ENCODE measurements at regions not wholly inside any gene's neighbourhood (a gene's known extent, or its start where the extent isn't known, plus 50 kb on each side); places are given as distances from the start of the nearest gene placed in this dataset.

- H3K4me2 ChIP-seq (ENCODE audit: insufficient read depth in 1 of 2, low read depth in 2 of 2, low read length in 2 of 2), result no peak overlapping the region
- POLR2A ChIA-PET (ENCODE audit: partially characterized antibody), result no interaction called here
- H3K79me2 ChIP-seq (ENCODE audit: control insufficient read depth in 1 of 2, insufficient read depth in 2 of 2, low read length in 2 of 2), result no peaks in the 10 kb centered on the region
- no peak overlapping the region for H3K14ac ChIP-seq (ENCODE audit: insufficient read length)
- H3K56ac ChIP-seq (replicated peaks; ENCODE audit: insufficient read length, low read depth, low read length), result no peak overlapping the region
- FAIRE-seq, result no peak
- no peaks in the 10 kb centered on the region for H4K20me1 ChIP-seq (replicated peaks in 1 of 2; ENCODE audit: control insufficient read depth in 1 of 2, insufficient read depth in 2 of 2, low read length in 2 of 2)
- no peak overlapping the region for H3K4ac ChIP-seq (replicated peaks; ENCODE audit: insufficient read length, low read depth, low read length)
- peaks cover 0 to 5% (median 3%) of the 10 kb centered on the region in 4 experiments; a peak in 3 of 7 replicates for H3K27me3 ChIP-seq (replicated peaks in 1 of 4; ENCODE audit: control insufficient read depth in 3 of 4, extremely low read depth in 1 of 4, insufficient read depth in 3 of 4, low read length in 3 of 4)
- H2BK15ac ChIP-seq (ENCODE audit: low read length), result no peak overlapping the region
- H4K91ac ChIP-seq (replicated peaks; ENCODE audit: insufficient read length, low read length), result no peak overlapping the region
- H3K23me2 ChIP-seq (ENCODE audit: low read depth, low read length), result no peaks in the 10 kb centered on the region
- H4K8ac ChIP-seq (ENCODE audit: extremely low read depth, insufficient read depth, low read length), result no peak overlapping the region
- no peaks in the 10 kb centered on the region for H3K79me1 ChIP-seq (ENCODE audit: low read depth, low read length)
- no peaks in the 10 kb centered on the region for H3K36me3 ChIP-seq (ENCODE audit: control insufficient read depth in 2 of 4, insufficient read depth in 4 of 4, low read length in 3 of 4)
- CTCF ChIA-PET (ENCODE audit: partially characterized antibody), result interaction anchor here (0.8 to 12.8 kb wide), 8 partner anchors 11 to 110 kb away, joined by 3 to 163 read pairs (median 3); no protein-coding TSS in a partner anchor
- H2AFZ ChIP-seq (ENCODE audit: low read length), result no peak overlapping the region
- H2BK120ac ChIP-seq (replicated peaks; ENCODE audit: low read depth, low read length), result no peak overlapping the region
- H2BK20ac ChIP-seq (ENCODE audit: low read length), result no peak overlapping the region
- no peak overlapping the region for H3K9ac ChIP-seq (replicated peaks in 1 of 4; ENCODE audit: extremely low read depth in 1 of 4, low read depth in 3 of 4, low read length in 3 of 4)
- WGBS, 2 experiments (ENCODE audit: extremely low coverage in 1 of 2, insufficient coverage in 1 of 2, insufficient read length in 1 of 2, insufficient replicate concordance in 2 of 2, low coverage in 1 of 2, low lambda C conversion rate in 2 of 2, missing lambda C conversion rate in 1 of 2), result 90% methylated on average over 7 of the region's 7 CpGs; no CpG with 5 or more reads in 1 of the 2 experiments
- H3K4me1 ChIP-seq (replicated peaks in 1 of 4; ENCODE audit: control insufficient read depth in 3 of 4, insufficient read depth in 4 of 4, low read length in 3 of 4), result peaks cover 0 to 2% (median 0%) of the 10 kb centered on the region in 4 experiments; a peak in 1 of 7 replicates
- no peak overlapping the region for H2BK12ac ChIP-seq (ENCODE audit: low read depth, low read length)
- no peaks in the 10 kb centered on the region for H3K9me3 ChIP-seq (ENCODE audit: insufficient read depth in 2 of 2, low read depth in 1 of 2, low read length in 1 of 2)
- no peak overlapping the region for H2AK5ac ChIP-seq (ENCODE audit: low read depth, low read length)
- no peak overlapping the region for H3K4me3 ChIP-seq (ENCODE audit: extremely low read depth in 1 of 4, insufficient read depth in 2 of 4, low read depth in 3 of 4, low read length in 4 of 4)
- no peak overlapping the region for H2BK5ac ChIP-seq (ENCODE audit: low read depth, low read length)
- H3K27ac ChIP-seq (ENCODE audit: low read depth, low read length), result no peak overlapping the region
- DNase-seq (ENCODE audit: low read depth in 1 of 2, low spot score in 2 of 2), result no peak
- no peak overlapping the region for H3K18ac ChIP-seq (ENCODE audit: extremely low read depth, low read length)
- no peak overlapping the region for H4K5ac ChIP-seq (ENCODE audit: insufficient read length, low read depth, low read length)
- no peak overlapping the region for H3K23ac ChIP-seq (ENCODE audit: insufficient read length)
- TF ChIP-seq RFX5 (IDR thresholded peaks at IDR 0.05; ENCODE audit: borderline replicate concordance, low read depth, low read length) (no peak), CREB1 (IDR thresholded peaks at IDR 0.05) (no peak), NANOG (IDR thresholded peaks at IDR 0.05; ENCODE audit: insufficient read depth, low read depth, low read length, poor library complexity, severe bottlenecking) (no peak), SRF (IDR thresholded peaks at IDR 0.05; ENCODE audit: low read depth, low read length) (no peak), ZNF274 (IDR thresholded peaks at IDR 0.05; ENCODE audit: borderline replicate concordance, extremely low read depth, low read length) (no peak), EP300 (IDR thresholded peaks at IDR 0.05; ENCODE audit: borderline replicate concordance in 1 of 2, low read depth in 2 of 2, low read length in 2 of 2) (no peak), KDM4A (IDR thresholded peaks at IDR 0.05; ENCODE audit: low read depth, low read length, severe bottlenecking) (no peak), SP1 (IDR thresholded peaks at IDR 0.05; ENCODE audit: low read depth, low read length) (no peak), POLR2AphosphoS5 (IDR thresholded peaks at IDR 0.05; ENCODE audit: low read depth, low read length) (no peak), CTCF (IDR thresholded peaks at IDR 0.05; ENCODE audit: control extremely low read depth in 1 of 3, insufficient read depth in 1 of 3, low read depth in 1 of 3, low read length in 3 of 3) (no peak), NRF1 (IDR thresholded peaks at IDR 0.05; ENCODE audit: low read depth, low read length) (no peak), HDAC6 (IDR thresholded peaks at IDR 0.05; ENCODE audit: low read depth, low read length) (no peak), KDM1A (IDR thresholded peaks at IDR 0.05; ENCODE audit: borderline replicate concordance, low read length) (no peak)
Observed at GRCh38 chr2:20110876-20111275, 59.4 kb upstream of the LAPTM4A start.
